GM19455 (cell line): ENCODE measurements at regions not wholly inside any gene's neighbourhood (a gene's known extent, or its start where the extent isn't known, plus 50 kb on each side); places are given as distances from the start of the nearest gene placed in this dataset.

Source experiments
- ATAC-seq: cut with Tn5 transposase; IDR thresholded peaks from one replicate; pipeline ENCODE4 v1.9.1; 2021; ENCODE audit not compliant: unreplicated experiment

- no peak for ATAC-seq
Measured at GRCh38 chr18:37659906-37660305, 94.3 kb upstream of the CELF4 start.

- no peak for ATAC-seq
Measured at GRCh38 chr18:37658894-37659293, 93.3 kb upstream of the CELF4 start.

- no peak for ATAC-seq
Measured at GRCh38 chr18:37657493-37657892, 91.9 kb upstream of the CELF4 start.

GRCh38 chr18:37654731-37655369, 89.3 kb upstream of the CELF4 start:
- ATAC-seq = no peak

- ATAC-seq = no peak
Measured at GRCh38 chr18:37654034-37654433, 88.4 kb upstream of the CELF4 start.

GRCh38 chr18:37653618-37654017, 88.0 kb upstream of the CELF4 start:
- no peak for ATAC-seq

- no peak for ATAC-seq
Measured at GRCh38 chr18:37649930-37650329, 84.3 kb upstream of the CELF4 start.

- no peak for ATAC-seq
Measured at GRCh38 chr18:37649416-37649815, 83.8 kb upstream of the CELF4 start.

- no peak for ATAC-seq
Measured at GRCh38 chr18:37641573-37641972, 76.0 kb upstream of the CELF4 start.

- ATAC-seq = no peak
Measured at GRCh38 chr18:37640504-37640903, 74.9 kb upstream of the CELF4 start.

- ATAC-seq = no peak
Measured at GRCh38 chr18:37639846-37640245, 74.2 kb upstream of the CELF4 start.

GRCh38 chr18:37637478-37637850, 71.9 kb upstream of the CELF4 start:
- no peak for ATAC-seq

GRCh38 chr18:37636831-37637477, 71.4 kb upstream of the CELF4 start:
- no peak for ATAC-seq

- no peak for ATAC-seq
Measured at GRCh38 chr18:37634516-37634915, 68.9 kb upstream of the CELF4 start.

- ATAC-seq = no peak
Measured at GRCh38 chr18:37631422-37631821, 65.8 kb upstream of the CELF4 start.

- ATAC-seq = no peak
Measured at GRCh38 chr18:37630334-37630733, 64.7 kb upstream of the CELF4 start.

GRCh38 chr18:37628470-37629220, 63.0 kb upstream of the CELF4 start:
- ATAC-seq = no peak

GRCh38 chr18:37624318-37624717, 58.7 kb upstream of the CELF4 start:
- no peak for ATAC-seq

- ATAC-seq = no peak
Measured at GRCh38 chr18:37619964-37620363, 54.4 kb upstream of the CELF4 start.

- ATAC-seq = no peak
Measured at GRCh38 chr18:37617623-37618022, 52.0 kb upstream of the CELF4 start.
